Activated CD8-positive, alpha-beta T cell treated with anti-CD3 and anti-CD28 coated beads for 36 hours (primary cell): ENCODE measurements at regions not wholly inside any gene's neighbourhood (a gene's known extent, or its start where the extent isn't known, plus 50 kb on each side); places are given as distances from the start of the nearest gene placed in this dataset.

Experiments
- ATAC-seq: fragments of 200-7000 bp; cut with Tn5 transposase; one replicate; pipeline ENCODE4 v1.10.0; 2021; ENCODE audit warnings: mild to moderate bottlenecking, moderate library complexity
- CTCF ChIA-PET: fragments of 350-600 bp; sonication (Branson Sonifier 250); formaldehyde crosslinking; loops from one replicate; lab custom pipeline; 2021; ENCODE audit warnings: antibody characterized with exemption; lab: Charles Lee
- POLR2A ChIA-PET: fragments of 350-600 bp; sonication (Branson Sonifier 250); formaldehyde crosslinking; loops from one replicate; lab custom pipeline; 2021; ENCODE audit warnings: antibody characterized with exemption; lab: Charles Lee
- DNase-seq: peaks from one replicate; pipeline ENCODE4 v3.0.0-alpha.2; 2020
- H3K27ac Mint-ChIP-seq: one replicate; pipeline ENCODE4 v1.8.0; 2021; ENCODE audit warnings: mild to moderate bottlenecking, mixed read lengths
- H3K27me3 Mint-ChIP-seq: one replicate; pipeline ENCODE4 v1.8.0; 2021; ENCODE audit warnings: mixed read lengths
- H3K36me3 Mint-ChIP-seq: one replicate; pipeline ENCODE4 v1.8.0; 2021; ENCODE audit warnings: low read depth, mixed read lengths
- H3K4me1 Mint-ChIP-seq: one replicate; pipeline ENCODE4 v1.8.0; 2021; ENCODE audit warnings: low read depth, mixed read lengths
- H3K4me3 Mint-ChIP-seq: one replicate; pipeline ENCODE4 v1.8.0; 2021; ENCODE audit warnings: mild to moderate bottlenecking, moderate library complexity, mixed read lengths
- H3K9me3 Mint-ChIP-seq: one replicate; pipeline ENCODE4 v1.8.0; 2021; ENCODE audit warnings: mixed read lengths
- CTCF ChIP-seq: fragments of 200-600 bp; IDR thresholded peaks from one replicate; pipeline ENCODE4 v1.8.0; 2022; ENCODE audit warnings: antibody characterized with exemption, mild to moderate bottlenecking
- intact Hi-C: fragments of 100-400 bp; cut with micrococcal nuclease; formaldehyde crosslinking; loops from one replicate; pipeline ENCODE4 v1.10.0; 2022

GRCh38 chr2:2797797-2798196 lies 466.7 kb upstream of the MYT1L start:
- no peak for TF ChIP-seq CTCF
- Mint-ChIP-seq H3K4me3 (no peak overlapping the region), H3K27ac (no peak overlapping the region), H3K27me3 (no peaks in the 10 kb centered on the region), H3K36me3 (no peaks in the 10 kb centered on the region), H3K4me1 (no peaks in the 10 kb centered on the region), H3K9me3 (no peaks in the 10 kb centered on the region)
- ATAC-seq (no peak), DNase-seq (no peak)
- intact Hi-C loops = no loop called here
- POLR2A ChIA-PET = no interaction called here
- CTCF ChIA-PET = no interaction called here

GRCh38 chr2:2796207-2796606 lies 465.1 kb upstream of the MYT1L start:
- Mint-ChIP-seq H3K4me1 (no peaks in the 10 kb centered on the region), H3K27ac (no peak overlapping the region), H3K27me3 (no peaks in the 10 kb centered on the region), H3K9me3 (no peaks in the 10 kb centered on the region), H3K4me3 (no peak overlapping the region), H3K36me3 (no peaks in the 10 kb centered on the region)
- intact Hi-C loops = no loop called here
- no peak for DNase-seq
- no peak for ATAC-seq
- no peak for TF ChIP-seq CTCF
- POLR2A ChIA-PET = no interaction called here
- CTCF ChIA-PET = no interaction called here

GRCh38 chr2:2795438-2796091 lies 464.5 kb upstream of the MYT1L start:
- no peak for ATAC-seq
- no peak for DNase-seq
- Mint-ChIP-seq H3K4me3 (no peak overlapping the region), H3K36me3 (no peaks in the 10 kb centered on the region), H3K4me1 (no peaks in the 10 kb centered on the region), H3K9me3 (no peaks in the 10 kb centered on the region), H3K27me3 (no peaks in the 10 kb centered on the region), H3K27ac (no peak overlapping the region)
- POLR2A ChIA-PET = no interaction called here
- TF ChIP-seq CTCF = no peak
- intact Hi-C loops = no loop called here
- CTCF ChIA-PET = no interaction called here

GRCh38 chr2:2793925-2794560 lies 463.0 kb upstream of the MYT1L start:
- ChIA-PET CTCF (no interaction called here), POLR2A (no interaction called here)
- no peak for ATAC-seq

More at GRCh38 chr2:2793925-2794560, 463.0 kb upstream of the MYT1L start:
- no peaks in the 10 kb centered on the region for H3K9me3 Mint-ChIP-seq
- H3K4me1 Mint-ChIP-seq = no peaks in the 10 kb centered on the region
- DNase-seq = no peak
- no peak overlapping the region for H3K27ac Mint-ChIP-seq
- no peaks in the 10 kb centered on the region for H3K36me3 Mint-ChIP-seq
- TF ChIP-seq CTCF = no peak
- no peak overlapping the region for H3K4me3 Mint-ChIP-seq
- intact Hi-C loops = no loop called here
- no peaks in the 10 kb centered on the region for H3K27me3 Mint-ChIP-seq
